ENCODE measurements at regions not wholly inside any gene's neighbourhood (a gene's known extent, or its start where the extent isn't known, plus 50 kb on each side); places are given as distances from the start of the nearest gene placed in this dataset.

GRCh38 chr10:57168611-57169240 lies 807.7 kb upstream of the ZWINT start:
- Mint-ChIP-seq H3K4me3 (no peak overlapping the region), H3K9me3 (peaks cover 34% of the 10 kb centered on the region), H3K36me3 (ENCODE audit: low read depth) (no peaks in the 10 kb centered on the region), H3K27ac (no peak overlapping the region), H3K4me1 (ENCODE audit: low read depth) (no peaks in the 10 kb centered on the region), H3K27me3 (no peaks in the 10 kb centered on the region)
- intact Hi-C loops (cut with micrococcal nuclease) = no loop called here

- H3K27me3 Mint-ChIP-seq = no peaks in the 10 kb centered on the region
- no peak overlapping the region for H3K27ac Mint-ChIP-seq
- intact Hi-C loops (cut with micrococcal nuclease) = no loop called here
- H3K9me3 Mint-ChIP-seq = peaks cover 34% of the 10 kb centered on the region
- H3K36me3 Mint-ChIP-seq (ENCODE audit: low read depth) = no peaks in the 10 kb centered on the region
- no peaks in the 10 kb centered on the region for H3K4me1 Mint-ChIP-seq (ENCODE audit: low read depth)
- no peak overlapping the region for H3K4me3 Mint-ChIP-seq
Measured at GRCh38 chr10:57165671-57166070, 804.6 kb upstream of the ZWINT start.

GRCh38 chr10:57162231-57162630 lies 801.2 kb upstream of the ZWINT start:
- Mint-ChIP-seq H3K4me1 (ENCODE audit: low read depth) (no peaks in the 10 kb centered on the region), H3K9me3 (peaks cover 28% of the 10 kb centered on the region), H3K27ac (no peak overlapping the region), H3K27me3 (no peaks in the 10 kb centered on the region), H3K36me3 (ENCODE audit: low read depth) (no peaks in the 10 kb centered on the region), H3K4me3 (no peak overlapping the region)
- intact Hi-C loops (cut with micrococcal nuclease) = no loop called here

DNA sequence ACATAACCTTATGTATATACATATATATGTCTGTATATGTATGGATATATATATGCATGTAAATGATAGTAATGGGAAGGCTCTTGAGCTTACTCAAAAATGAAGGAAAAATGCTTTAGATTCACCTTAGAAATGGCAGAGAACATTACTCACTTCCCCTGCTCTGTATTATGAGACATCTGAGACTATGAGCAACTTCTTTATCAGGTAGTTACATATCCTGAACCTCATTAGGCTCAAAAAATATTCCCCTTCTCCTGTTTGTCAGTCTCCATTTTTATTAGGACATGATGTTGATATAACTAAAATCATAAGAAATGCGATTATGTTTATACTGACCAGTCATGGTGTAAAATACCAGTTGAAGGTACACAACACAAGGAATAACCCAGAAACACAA lies 800.1 kb upstream of the ZWINT start:
- H3K36me3 Mint-ChIP-seq (ENCODE audit: low read depth) = no peaks in the 10 kb centered on the region
- no peaks in the 10 kb centered on the region for H3K4me1 Mint-ChIP-seq (ENCODE audit: low read depth)
- intact Hi-C loops (cut with micrococcal nuclease) = no loop called here
- peaks cover 21% of the 10 kb centered on the region for H3K9me3 Mint-ChIP-seq
- H3K27ac Mint-ChIP-seq = no peak overlapping the region
- no peaks in the 10 kb centered on the region for H3K27me3 Mint-ChIP-seq
- no peak overlapping the region for H3K4me3 Mint-ChIP-seq

GRCh38 chr10:57145548-57145947 lies 784.5 kb upstream of the ZWINT start:
- Mint-ChIP-seq H3K27me3 (no peaks in the 10 kb centered on the region), H3K4me3 (no peak overlapping the region), H3K27ac (no peak overlapping the region), H3K4me1 (ENCODE audit: low read depth) (no peaks in the 10 kb centered on the region), H3K36me3 (ENCODE audit: low read depth) (no peaks in the 10 kb centered on the region), H3K9me3 (peaks cover 36% of the 10 kb centered on the region)
- intact Hi-C loops (cut with micrococcal nuclease) = no loop called here

DNA sequence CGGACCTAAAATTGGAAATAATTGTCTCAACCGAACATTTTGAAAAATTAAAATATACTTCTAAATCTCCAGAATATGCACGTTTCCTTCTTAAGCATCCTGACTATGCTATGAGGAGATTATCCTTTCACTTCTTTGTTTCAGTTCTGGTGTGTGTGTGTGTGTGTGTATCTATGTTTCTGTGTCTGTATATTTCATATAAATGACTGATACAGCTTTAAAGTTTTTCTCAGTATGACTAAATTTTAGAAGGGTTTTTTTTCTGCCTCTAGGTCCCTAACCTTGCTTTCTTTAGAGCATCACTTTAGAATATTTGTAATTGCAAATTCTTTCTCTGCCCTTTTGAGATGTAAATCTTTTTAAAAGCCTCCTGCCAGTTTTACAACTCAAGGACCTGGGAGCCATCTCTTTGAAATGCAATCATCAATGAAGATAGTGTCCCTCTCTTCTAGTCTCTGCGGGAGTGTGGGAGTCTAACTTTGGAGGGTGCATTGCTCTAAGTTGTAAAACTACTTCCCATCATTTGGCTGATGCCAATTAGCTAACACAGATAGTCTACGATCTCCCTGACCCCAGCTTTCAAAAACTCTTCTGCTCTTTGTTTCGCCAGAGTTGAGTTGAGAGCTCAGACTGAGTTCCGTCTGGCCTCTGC lies 782.0 kb upstream of the ZWINT start:
- no peaks in the 10 kb centered on the region for H3K4me1 Mint-ChIP-seq (ENCODE audit: low read depth)
- peaks cover 51% of the 10 kb centered on the region for H3K9me3 Mint-ChIP-seq
- no peak overlapping the region for H3K27ac Mint-ChIP-seq
- H3K27me3 Mint-ChIP-seq = no peaks in the 10 kb centered on the region
- intact Hi-C loops (cut with micrococcal nuclease) = no loop called here
- no peak overlapping the region for H3K4me3 Mint-ChIP-seq
- no peaks in the 10 kb centered on the region for H3K36me3 Mint-ChIP-seq (ENCODE audit: low read depth)

- H3K36me3 Mint-ChIP-seq (ENCODE audit: low read depth) = no peaks in the 10 kb centered on the region
- no peaks in the 10 kb centered on the region for H3K27me3 Mint-ChIP-seq
- H3K9me3 Mint-ChIP-seq = peaks cover 42% of the 10 kb centered on the region
- intact Hi-C loops (cut with micrococcal nuclease) = no loop called here
- H3K4me3 Mint-ChIP-seq = no peak overlapping the region
- H3K4me1 Mint-ChIP-seq (ENCODE audit: low read depth) = no peaks in the 10 kb centered on the region
- H3K27ac Mint-ChIP-seq = no peak overlapping the region
Measured at GRCh38 chr10:57141708-57142107, 780.6 kb upstream of the ZWINT start.

GRCh38 chr10:57119684-57120083 lies 758.6 kb upstream of the ZWINT start:
- Mint-ChIP-seq H3K27me3 (no peaks in the 10 kb centered on the region), H3K36me3 (ENCODE audit: low read depth) (no peaks in the 10 kb centered on the region), H3K4me3 (no peak overlapping the region), H3K9me3 (no peaks in the 10 kb centered on the region), H3K4me1 (ENCODE audit: low read depth) (no peaks in the 10 kb centered on the region), H3K27ac (no peak overlapping the region)
- intact Hi-C loops (cut with micrococcal nuclease) = no loop called here

DNA sequence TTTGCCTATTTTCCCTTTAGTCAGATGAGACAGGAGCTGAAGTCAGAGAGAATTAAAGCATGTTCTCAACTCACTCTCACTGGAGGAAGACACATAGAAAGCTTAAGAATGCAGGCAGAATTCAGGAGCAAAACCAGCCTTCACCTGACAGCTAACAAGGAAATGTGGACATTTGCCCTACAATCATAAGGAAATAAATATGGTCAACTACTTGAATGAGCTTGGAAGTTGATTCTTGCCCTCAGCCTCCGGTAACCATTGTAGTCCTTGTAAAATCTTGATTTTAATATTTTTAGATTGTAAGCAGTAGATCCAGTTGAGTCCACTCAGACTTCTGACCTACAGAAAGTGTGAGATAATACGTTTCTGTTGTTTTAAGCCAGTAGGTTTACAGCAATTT lies 752.5 kb upstream of the ZWINT start:
- H3K36me3 Mint-ChIP-seq (ENCODE audit: low read depth) = no peaks in the 10 kb centered on the region
- intact Hi-C loops (cut with micrococcal nuclease) = no loop called here
- H3K27me3 Mint-ChIP-seq = no peaks in the 10 kb centered on the region
- no peak overlapping the region for H3K27ac Mint-ChIP-seq
- no peaks in the 10 kb centered on the region for H3K9me3 Mint-ChIP-seq
- no peak overlapping the region for H3K4me3 Mint-ChIP-seq
- no peaks in the 10 kb centered on the region for H3K4me1 Mint-ChIP-seq (ENCODE audit: low read depth)

GRCh38 chr10:57102236-57102635 lies 741.2 kb upstream of the ZWINT start:
- no peaks in the 10 kb centered on the region for H3K9me3 Mint-ChIP-seq
- H3K27me3 Mint-ChIP-seq = no peaks in the 10 kb centered on the region
- H3K27ac Mint-ChIP-seq = no peak overlapping the region
- H3K36me3 Mint-ChIP-seq (ENCODE audit: low read depth) = no peaks in the 10 kb centered on the region
- intact Hi-C loops (cut with micrococcal nuclease) = no loop called here
- H3K4me3 Mint-ChIP-seq = no peak overlapping the region
- no peaks in the 10 kb centered on the region for H3K4me1 Mint-ChIP-seq (ENCODE audit: low read depth)

DNA sequence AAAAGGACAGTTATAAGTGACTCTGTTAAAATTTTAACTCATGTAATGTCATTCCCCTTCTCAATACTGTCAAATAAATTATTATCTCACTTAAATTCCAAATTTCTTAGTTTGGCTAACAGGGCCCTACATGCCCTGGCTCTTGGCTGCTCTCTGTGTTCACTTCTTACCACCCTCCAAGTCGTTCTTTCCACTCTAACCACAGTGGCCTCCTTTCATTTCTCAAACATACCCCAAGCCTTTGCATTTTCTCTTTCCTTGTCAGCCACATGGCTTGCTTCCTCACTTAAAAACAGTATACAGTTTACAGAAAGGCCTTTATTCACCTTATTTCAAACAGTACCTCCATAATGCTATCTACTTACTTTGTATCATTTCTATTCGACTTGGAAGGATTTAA lies 737.1 kb upstream of the ZWINT start:
- H3K9me3 Mint-ChIP-seq = peaks cover 9% of the 10 kb centered on the region
- intact Hi-C loops (cut with micrococcal nuclease) = no loop called here
- no peak overlapping the region for H3K4me3 Mint-ChIP-seq
- no peaks in the 10 kb centered on the region for H3K27me3 Mint-ChIP-seq
- no peaks in the 10 kb centered on the region for H3K4me1 Mint-ChIP-seq (ENCODE audit: low read depth)
- no peaks in the 10 kb centered on the region for H3K36me3 Mint-ChIP-seq (ENCODE audit: low read depth)
- no peak overlapping the region for H3K27ac Mint-ChIP-seq

GRCh38 chr10:57096044-57096443 lies 735.0 kb upstream of the ZWINT start:
- intact Hi-C loops (cut with micrococcal nuclease) = no loop called here

DNA sequence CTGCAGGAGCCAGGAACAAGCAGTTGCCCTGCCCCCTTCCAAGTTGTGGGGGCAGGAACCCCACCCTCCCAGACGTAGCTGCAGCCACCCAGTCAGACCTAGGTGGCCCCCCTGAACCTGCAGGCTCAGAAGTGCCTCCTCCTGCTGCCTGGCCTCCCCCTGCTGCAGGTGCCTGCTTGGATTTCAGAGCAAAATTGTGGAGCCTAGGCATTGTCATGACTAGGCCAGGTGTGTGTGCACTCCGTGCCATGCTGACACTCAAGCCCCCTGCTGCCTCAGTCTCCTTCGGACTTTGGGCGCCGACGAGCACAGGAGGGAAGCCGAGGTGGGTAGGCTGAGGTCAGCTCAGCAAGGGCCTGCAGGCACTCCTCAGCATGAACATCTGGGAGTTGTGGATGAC lies 733.9 kb upstream of the ZWINT start:
- H3K27ac Mint-ChIP-seq = no peak overlapping the region

More at GRCh38 chr10:57096044-57096443, 735.0 kb upstream of the ZWINT start:
- H3K9me3 Mint-ChIP-seq = peaks cover 9% of the 10 kb centered on the region
- no peaks in the 10 kb centered on the region for H3K4me1 Mint-ChIP-seq (ENCODE audit: low read depth)
- H3K27me3 Mint-ChIP-seq = no peaks in the 10 kb centered on the region
- H3K36me3 Mint-ChIP-seq (ENCODE audit: low read depth) = no peaks in the 10 kb centered on the region
- no peak overlapping the region for H3K4me3 Mint-ChIP-seq
- H3K27ac Mint-ChIP-seq = no peak overlapping the region

DNA sequence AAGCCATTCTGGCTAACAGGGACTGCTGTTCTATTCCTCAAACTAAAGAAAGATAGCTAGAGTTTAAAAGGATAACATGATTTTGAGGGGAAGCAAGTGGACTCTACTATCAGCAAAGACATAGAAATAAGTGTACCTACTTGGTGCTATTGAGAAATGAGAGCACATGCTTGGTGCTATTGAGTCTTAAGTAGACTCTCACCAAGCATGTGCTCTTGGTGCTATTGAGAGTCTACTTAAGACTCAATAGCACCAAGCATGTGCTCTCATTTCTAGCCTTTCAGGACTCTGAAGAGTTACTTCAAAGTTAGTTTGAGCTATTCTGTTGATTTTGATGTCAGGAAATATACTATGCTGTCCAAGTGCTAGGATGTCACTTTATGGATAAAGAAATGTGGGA lies 733.0 kb upstream of the ZWINT start:
- Mint-ChIP-seq H3K27me3 (no peaks in the 10 kb centered on the region), H3K4me3 (no peak overlapping the region), H3K9me3 (peaks cover 9% of the 10 kb centered on the region), H3K4me1 (ENCODE audit: low read depth) (no peaks in the 10 kb centered on the region), H3K36me3 (ENCODE audit: low read depth) (no peaks in the 10 kb centered on the region), H3K27ac (no peak overlapping the region)
- intact Hi-C loops (cut with micrococcal nuclease) = no loop called here

More for the DNA sequence above, 733.9 kb upstream of the ZWINT start:
- intact Hi-C loops (cut with micrococcal nuclease) = no loop called here
- H3K4me3 Mint-ChIP-seq = no peak overlapping the region
- no peaks in the 10 kb centered on the region for H3K4me1 Mint-ChIP-seq (ENCODE audit: low read depth)
- H3K36me3 Mint-ChIP-seq (ENCODE audit: low read depth) = no peaks in the 10 kb centered on the region
- no peaks in the 10 kb centered on the region for H3K27me3 Mint-ChIP-seq
- peaks cover 9% of the 10 kb centered on the region for H3K9me3 Mint-ChIP-seq

- Mint-ChIP-seq H3K36me3 (ENCODE audit: low read depth) (no peaks in the 10 kb centered on the region), H3K9me3 (peaks cover 41% of the 10 kb centered on the region), H3K4me3 (no peak overlapping the region), H3K27ac (no peak overlapping the region), H3K4me1 (ENCODE audit: low read depth) (no peaks in the 10 kb centered on the region), H3K27me3 (no peaks in the 10 kb centered on the region)
- intact Hi-C loops (cut with micrococcal nuclease) = no loop called here
Measured at GRCh38 chr10:57053530-57053929, 692.5 kb upstream of the ZWINT start.

All from dendritic cell treated with granulocyte-macrophage colony-stimulating factor and Interleukin-4, amounts not matched to agents 40 ng/mL and 50 ng/mL, for 4 days (primary cell).